GM18502 (cell line): ENCODE measurements at regions not wholly inside any gene's neighbourhood (a gene's known extent, or its start where the extent isn't known, plus 50 kb on each side); places are given as distances from the start of the nearest gene placed in this dataset.

Source experiments
- ATAC-seq: cut with Tn5 transposase; IDR thresholded peaks from one replicate; pipeline ENCODE4 v1.9.1; 2021; ENCODE audit warnings: mild to moderate bottlenecking; ENCODE audit not compliant: unreplicated experiment, poor library complexity

GRCh38 chr9:20291201-20291600 lies 331.1 kb downstream of the MLLT3 start:
- no peak for ATAC-seq

GRCh38 chr9:20290257-20290656 lies 332.0 kb downstream of the MLLT3 start:
- ATAC-seq, result no peak

- ATAC-seq, result no peak
Measured at GRCh38 chr9:20289423-20290010, 332.8 kb downstream of the MLLT3 start.

GRCh38 chr9:20286969-20287368 lies 335.3 kb downstream of the MLLT3 start:
- ATAC-seq, result no peak

GRCh38 chr9:20286154-20286700 lies 336.1 kb downstream of the MLLT3 start:
- ATAC-seq, result no peak

- no peak for ATAC-seq
Measured at GRCh38 chr9:20284601-20285289, 337.6 kb downstream of the MLLT3 start.

- no peak for ATAC-seq
Measured at GRCh38 chr9:20280330-20280729, 342.0 kb downstream of the MLLT3 start.

GRCh38 chr9:20276762-20277161 lies 345.5 kb downstream of the MLLT3 start:
- ATAC-seq, result no peak

GRCh38 chr9:20271723-20272122 lies 350.6 kb downstream of the MLLT3 start:
- no peak for ATAC-seq

- no peak for ATAC-seq
Measured at GRCh38 chr9:20271096-20271495, 351.2 kb downstream of the MLLT3 start.

GRCh38 chr9:20270161-20270560 lies 352.1 kb downstream of the MLLT3 start:
- ATAC-seq, result no peak

- ATAC-seq, result no peak
Measured at GRCh38 chr9:20269620-20270019, 352.7 kb downstream of the MLLT3 start.

- no peak for ATAC-seq
Measured at GRCh38 chr9:20264896-20265295, 357.4 kb downstream of the MLLT3 start.

GRCh38 chr9:20262611-20263010 lies 359.7 kb downstream of the MLLT3 start:
- ATAC-seq, result no peak

GRCh38 chr9:20256284-20256948 lies 365.9 kb downstream of the MLLT3 start:
- no peak for ATAC-seq

GRCh38 chr9:20255052-20255451 lies 367.2 kb downstream of the MLLT3 start:
- ATAC-seq, result no peak

GRCh38 chr9:20253635-20254034 lies 368.7 kb downstream of the MLLT3 start:
- ATAC-seq, result no peak

GRCh38 chr9:20252778-20253177 lies 369.5 kb downstream of the MLLT3 start:
- ATAC-seq, result no peak

GRCh38 chr9:20250791-20251190 lies 371.5 kb downstream of the MLLT3 start:
- ATAC-seq, result no peak

GRCh38 chr9:20244271-20244670 lies 378.0 kb downstream of the MLLT3 start:
- ATAC-seq, result no peak

GRCh38 chr9:20243841-20244240 lies 378.5 kb downstream of the MLLT3 start:
- no peak for ATAC-seq
